Gastrocnemius medialis (tissue), 4 donors: ENCODE measurements at regions not wholly inside any gene's neighbourhood (a gene's known extent, or its start where the extent isn't known, plus 50 kb on each side); places are given as distances from the start of the nearest gene placed in this dataset.
"Not testable (repeated sequence)": the region's sequence is repeated elsewhere in the genome, so short reads cannot be mapped to it uniquely, and the experiment has no call there.

ENCODE experiments used
- ATAC-seq, 2 donors: fragments of 150-250 bp; one replicate each; pipeline ENCODE4 v1.9.1; 2016
- DNase-seq, 2 donors: peaks; one replicate each; pipeline ENCODE4 v3.0.0-alpha.2; 2019
- H3K27ac ChIP-seq, 4 donors: fragments of 200-600 bp; sonication (generic); 1 replicate in 1 of 4; 2 replicates in 3 of 4; pipeline ENCODE4 v1.5.1; 2016 to 2018; ENCODE audit warnings: mild to moderate bottlenecking in 2 of 4, moderate library complexity in 1 of 4
- H3K27me3 ChIP-seq, 3 donors: fragments of 200-600 bp; sonication (generic) in 2 of 3; 1 replicate in 1 of 3; 2 replicates in 2 of 3; pipeline versions ENCODE4 v1.5.1 to v1.6.0; 2016 to 2019; ENCODE audit warnings: mild to moderate bottlenecking in 1 of 3, moderate library complexity in 1 of 3
- H3K36me3 ChIP-seq, 2 donors: fragments of 200-600 bp; sonication (generic) in 1 of 2; one replicate each; pipeline ENCODE4 v1.5.1; 2017 to 2018
- H3K4me1 ChIP-seq, 2 donors: fragments of 200-600 bp; sonication (generic) in 1 of 2; one replicate each; pipeline ENCODE4 v1.5.1; 2016 to 2017; ENCODE audit warnings: mild to moderate bottlenecking in 2 of 2
- H3K4me3 ChIP-seq, 4 donors: fragments of 200-600 bp; sonication (generic) in 3 of 4; 1 replicate in 1 of 4; 2 replicates in 3 of 4; pipeline ENCODE4 v1.5.1; 2016 to 2019; ENCODE audit warnings: mild to moderate bottlenecking in 2 of 4
- H3K9me3 ChIP-seq, 3 donors: fragments of 200-600 bp; sonication (generic) in 2 of 3; 1 replicate in 1 of 3; 2 replicates in 2 of 3; pipeline ENCODE4 v1.5.1; 2016 to 2019
- CTCF ChIP-seq, 5 experiments: fragments of 450-650 bp in 3 of 5; fragments of 200-600 bp in 2 of 5; sonication (generic) in 2 of 5; IDR thresholded peaks in 4 of 5; conservative IDR thresholded peaks in 1 of 5; 1 replicate in 4 of 5; 2 replicates in 1 of 5; pipeline ENCODE4 v1.5.1; 2016 to 2019; ENCODE audit warnings: antibody characterized with exemption in 5 of 5, mild to moderate bottlenecking in 3 of 5, moderate library complexity in 3 of 5
- POLR2A ChIP-seq, 2 donors: fragments of 450-650 bp; IDR thresholded peaks; one replicate each; pipeline ENCODE4 v1.6.1; 2017; ENCODE audit warnings: antibody characterized with exemption in 2 of 2, mild to moderate bottlenecking in 2 of 2, moderate library complexity in 2 of 2
- in situ Hi-C, 4 donors: fragments of 200-750 bp; cut with MboI; loops; one replicate each; pipeline versions ENCODE4 v1.15.0 to v1.8.0; 2017; ENCODE audit warnings: low sequenced_read_pairs in 4 of 4
- intact Hi-C: fragments of 100-400 bp; cut with DNase I; formaldehyde crosslinking; loops from one replicate; pipeline ENCODE4 v1.15.1; 2023; ENCODE audit warnings: low total_unique reads

DNA sequence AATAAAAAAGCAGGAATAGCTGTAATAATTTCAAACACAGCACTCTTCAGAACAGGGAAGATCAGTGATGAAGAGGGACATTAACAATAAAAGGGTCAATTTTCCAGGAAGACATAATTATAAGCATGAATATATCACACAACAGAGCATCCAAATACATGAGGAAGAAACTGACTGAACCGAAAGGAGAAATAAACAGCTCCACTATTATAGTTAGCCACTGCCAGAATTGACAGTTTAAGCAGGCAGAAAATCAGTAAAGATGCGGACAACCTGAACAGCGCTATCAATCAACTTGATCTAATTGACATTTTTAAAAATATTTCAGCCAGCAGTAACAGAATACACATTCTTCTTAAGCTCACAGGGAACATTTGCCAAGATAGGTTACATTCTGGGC is 89.1 kb downstream of the MED10 start:
- intact Hi-C loops (no loop called here), in situ Hi-C loops (no loop called here)
- no peak for DNase-seq
- TF ChIP-seq CTCF (IDR thresholded peaks at IDR 0.05 in 4 of 5, conservative IDR thresholded peaks at IDR 0.05 in 1 of 5) (no peak), POLR2A (IDR thresholded peaks at IDR 0.05) (no peak)
- no peak overlapping the region for H3K4me3 ChIP-seq
- H3K36me3 ChIP-seq = no peaks in the 10 kb centered on the region
- no peak overlapping the region for H3K27ac ChIP-seq
- no peak for ATAC-seq
- no peaks in the 10 kb centered on the region for H3K27me3 ChIP-seq
- no peaks in the 10 kb centered on the region for H3K4me1 ChIP-seq
- no peaks in the 10 kb centered on the region for H3K9me3 ChIP-seq

DNA sequence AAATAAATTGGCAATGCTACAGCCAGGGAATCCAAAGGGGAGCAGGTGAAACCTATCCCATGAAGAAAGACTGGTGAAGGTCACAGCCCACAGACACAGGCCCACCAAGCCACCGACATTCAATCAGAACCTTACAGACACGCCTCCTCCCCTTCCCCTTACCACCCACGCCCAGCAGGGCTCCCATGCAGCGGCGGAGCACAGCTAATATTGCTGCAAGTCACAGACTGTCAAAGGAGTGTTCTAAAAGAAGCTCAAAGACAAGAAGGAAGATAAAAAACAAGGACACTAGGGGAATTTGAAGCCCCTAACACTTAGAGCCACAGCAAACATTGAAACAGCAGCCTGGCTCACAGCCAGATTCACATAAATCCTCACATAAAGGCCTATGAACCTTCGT is 91.2 kb downstream of the MED10 start:
- H3K27me3 ChIP-seq = no peaks in the 10 kb centered on the region
- in situ Hi-C loops (no loop called here), intact Hi-C loops (no loop called here)
- H3K4me3 ChIP-seq = no peak overlapping the region
- H3K9me3 ChIP-seq = no peaks in the 10 kb centered on the region
- TF ChIP-seq POLR2A (IDR thresholded peaks at IDR 0.05) (no peak), CTCF (IDR thresholded peaks at IDR 0.05 in 4 of 5, conservative IDR thresholded peaks at IDR 0.05 in 1 of 5) (no peak)
- no peak overlapping the region for H3K27ac ChIP-seq
- DNase-seq = no peak
- H3K36me3 ChIP-seq = no peaks in the 10 kb centered on the region
- H3K4me1 ChIP-seq = no peaks in the 10 kb centered on the region
- ATAC-seq = no peak

DNA sequence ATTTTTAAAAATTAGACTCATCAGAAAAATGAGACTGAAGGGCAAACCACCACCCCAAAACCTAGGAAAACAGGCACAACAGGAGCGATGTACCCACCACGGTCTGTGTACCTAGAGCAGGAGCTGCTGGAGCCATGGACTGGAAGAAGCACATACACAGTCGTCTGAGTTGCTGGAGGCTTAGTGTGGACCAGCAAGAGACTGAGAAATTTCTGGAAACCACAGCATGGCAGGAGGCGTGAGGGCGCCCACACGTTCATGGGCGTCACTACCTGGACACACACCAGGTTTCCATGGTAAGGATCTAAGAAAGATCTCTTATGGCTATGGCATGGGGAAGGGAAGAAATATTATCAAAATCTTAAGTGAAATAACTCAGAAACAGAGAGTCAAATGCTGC is 91.9 kb downstream of the MED10 start:
- no peak for TF ChIP-seq CTCF (IDR thresholded peaks at IDR 0.05 in 4 of 5, conservative IDR thresholded peaks at IDR 0.05 in 1 of 5)
- TF ChIP-seq POLR2A (IDR thresholded peaks at IDR 0.05) = no peak
- no peak for DNase-seq
- Histone ChIP-seq H3K27ac (no peak overlapping the region), H3K27me3 (no peaks in the 10 kb centered on the region), H3K9me3 (no peaks in the 10 kb centered on the region), H3K4me1 (no peaks in the 10 kb centered on the region), H3K4me3 (no peak overlapping the region), H3K36me3 (no peaks in the 10 kb centered on the region)
- in situ Hi-C loops (no loop called here), intact Hi-C loops (no loop called here)
- no peak for ATAC-seq

- H3K27ac ChIP-seq, in situ Hi-C loops, DNase-seq, H3K4me3 ChIP-seq, H3K36me3 ChIP-seq, ATAC-seq, H3K4me1 ChIP-seq, intact Hi-C loops, H3K9me3 ChIP-seq, H3K27me3 ChIP-seq: not testable (repeated sequence)
Observed at GRCh38 chr5:6284491-6284890, 93.9 kb downstream of the MED10 start.

GRCh38 chr5:6282352-6282751 is 96.0 kb downstream of the MED10 start:
- in situ Hi-C loops (no loop called here), intact Hi-C loops (no loop called here)
- no peak overlapping the region for H3K4me3 ChIP-seq
- H3K27me3 ChIP-seq = no peaks in the 10 kb centered on the region
- H3K9me3 ChIP-seq = no peaks in the 10 kb centered on the region
- H3K4me1 ChIP-seq = no peaks in the 10 kb centered on the region
- no peak for DNase-seq
- no peak overlapping the region for H3K27ac ChIP-seq
- no peak for ATAC-seq
- TF ChIP-seq CTCF (IDR thresholded peaks at IDR 0.05 in 4 of 5, conservative IDR thresholded peaks at IDR 0.05 in 1 of 5) (no peak), POLR2A (IDR thresholded peaks at IDR 0.05) (no peak)
- no peaks in the 10 kb centered on the region for H3K36me3 ChIP-seq
